ENCODE measurements at regions not wholly inside any gene's neighbourhood (a gene's known extent, or its start where the extent isn't known, plus 50 kb on each side); places are given as distances from the start of the nearest gene placed in this dataset.

GRCh38 chr19:31553846-31554215, 204.6 kb upstream of the TSHZ3 start:
- DNase-seq (ENCODE audit: extremely low read depth, low read depth) = no peak

- no peak for DNase-seq (ENCODE audit: extremely low read depth, low read depth)
These were observed 205.1 kb upstream of the TSHZ3 start for GRCh38 chr19:31554360-31554759.

DNA sequence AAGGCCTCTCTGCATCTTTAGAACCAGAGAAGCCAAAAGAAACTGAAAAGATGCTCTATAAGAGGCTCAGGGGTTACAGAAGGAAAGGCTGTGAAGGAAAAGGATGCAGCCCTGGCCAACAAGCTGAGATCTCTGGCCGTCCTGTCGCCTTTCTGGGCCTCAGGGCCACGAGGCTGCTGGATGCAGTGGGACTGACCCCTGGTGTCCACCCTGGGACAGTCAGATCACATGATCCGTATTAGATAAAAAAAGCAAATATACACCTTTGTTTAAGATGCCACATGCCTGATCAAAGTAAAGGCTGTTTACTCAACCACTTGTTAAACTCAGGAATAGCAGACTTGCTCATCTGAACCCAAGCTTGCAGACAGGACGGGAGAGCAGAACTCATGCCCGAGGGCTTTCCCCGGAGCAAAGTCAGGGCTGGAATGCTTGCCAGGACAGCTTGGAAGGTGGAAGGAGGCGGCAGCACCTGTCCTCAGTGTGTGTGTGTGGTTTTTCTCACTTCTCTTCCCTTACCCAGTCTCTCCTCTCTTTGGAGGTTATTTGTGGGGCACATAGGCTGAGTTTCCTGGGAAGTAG, 206.5 kb upstream of the TSHZ3 start:
- no peak for DNase-seq (ENCODE audit: extremely low read depth, low read depth)

DNA sequence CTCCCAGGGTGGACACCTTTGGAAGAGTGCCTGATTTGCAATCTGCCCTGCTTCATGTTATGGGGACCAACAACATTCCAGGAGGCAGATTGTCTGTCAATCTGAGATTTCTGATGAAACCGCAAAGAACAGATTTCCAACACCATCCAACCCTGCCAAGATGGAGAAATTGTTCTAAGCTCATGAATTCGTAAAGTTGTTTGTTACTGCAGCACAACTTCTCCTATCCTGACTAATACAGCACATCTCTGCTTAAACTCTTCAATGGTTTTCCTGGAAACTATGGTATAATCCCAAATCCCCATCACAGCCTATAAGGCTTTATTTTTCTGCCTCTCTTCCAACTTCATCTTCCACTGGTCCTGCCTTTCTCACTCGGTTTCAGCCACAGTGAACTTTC, 210.3 kb upstream of the TSHZ3 start:
- DNase-seq (ENCODE audit: extremely low read depth, low read depth) = no peak

DNA sequence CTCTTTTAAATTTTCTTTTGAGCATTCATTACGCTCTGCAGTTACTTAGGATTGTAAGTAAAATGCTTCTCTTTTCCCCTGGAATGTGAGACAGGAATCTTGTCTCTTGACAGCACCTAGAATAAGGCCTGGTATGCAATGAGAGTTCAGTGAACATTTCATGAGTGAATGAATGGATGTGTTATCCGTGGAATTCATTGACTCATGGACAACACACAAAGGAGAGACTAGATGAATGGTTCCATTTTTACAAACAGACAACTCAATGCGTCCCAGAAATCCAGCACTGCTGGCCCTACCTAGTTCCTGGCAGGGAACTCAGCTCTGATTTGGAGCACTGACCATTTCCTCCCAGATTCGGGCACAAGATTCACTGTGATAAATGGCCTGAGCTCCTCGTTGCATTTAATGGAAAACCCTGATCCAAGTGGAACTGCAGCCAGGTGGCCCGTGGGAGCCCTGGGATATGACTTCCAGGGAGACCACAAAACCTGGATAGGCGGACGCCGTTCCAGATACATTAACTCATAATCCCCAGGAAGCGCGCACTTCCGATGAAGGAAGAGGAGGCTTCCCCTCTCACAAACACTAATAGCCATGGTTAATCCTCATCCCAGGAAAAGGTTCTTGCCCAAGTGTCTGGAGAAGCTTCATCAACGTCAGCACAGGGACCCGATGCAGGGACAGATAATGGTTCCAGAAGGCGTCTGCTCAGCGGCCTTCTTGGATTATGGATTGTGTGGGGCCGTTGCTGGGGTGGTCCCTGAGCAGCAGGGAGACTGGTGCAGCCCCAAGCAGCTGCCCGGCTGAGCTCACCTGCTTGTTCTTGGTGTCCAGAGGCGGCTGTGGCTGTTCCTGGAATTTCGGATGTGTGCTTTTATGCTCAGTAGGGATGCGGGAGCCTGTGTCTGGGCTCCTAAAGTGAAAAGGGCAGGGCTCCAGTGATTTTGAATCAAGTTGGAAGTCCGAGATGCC, 211.1 kb upstream of the TSHZ3 start:
- no peak for DNase-seq (ENCODE audit: extremely low read depth, low read depth)

DNA sequence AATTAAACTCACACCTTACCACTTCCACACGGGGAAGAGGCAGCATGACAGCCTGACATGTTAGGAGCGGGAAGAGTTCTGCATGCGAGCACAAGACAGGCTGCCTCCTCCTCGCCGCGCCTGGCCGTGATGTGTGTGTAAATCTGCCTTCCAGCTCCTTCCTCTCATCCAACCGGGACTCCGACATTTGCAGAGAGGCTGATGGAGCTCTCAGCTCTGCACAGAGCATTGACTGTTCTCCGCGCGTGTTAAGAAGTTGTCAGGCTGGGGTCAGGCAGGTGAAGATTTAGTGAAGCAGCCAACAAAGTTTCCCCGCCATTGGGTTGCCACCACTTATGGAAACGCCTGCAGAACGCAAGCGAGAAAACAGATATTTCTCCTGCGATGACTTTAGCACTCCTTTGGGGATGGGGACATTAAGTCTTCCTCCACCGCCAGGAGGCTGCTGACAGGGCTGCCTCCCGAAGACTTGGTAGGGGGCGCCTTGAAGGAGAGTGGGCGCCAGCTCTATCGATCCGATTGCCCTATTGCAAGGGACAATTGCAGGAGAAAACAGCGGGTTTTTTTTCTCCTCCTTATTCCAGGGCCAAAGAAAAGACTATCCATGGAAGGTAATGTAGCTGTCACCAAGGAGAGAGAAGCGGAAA, 213.9 kb upstream of the TSHZ3 start:
- DNase-seq (ENCODE audit: extremely low read depth, low read depth) = no peak

- no peak for DNase-seq (ENCODE audit: extremely low read depth, low read depth)
These were observed 218.5 kb upstream of the TSHZ3 start for GRCh38 chr19:31567776-31568175.

DNA sequence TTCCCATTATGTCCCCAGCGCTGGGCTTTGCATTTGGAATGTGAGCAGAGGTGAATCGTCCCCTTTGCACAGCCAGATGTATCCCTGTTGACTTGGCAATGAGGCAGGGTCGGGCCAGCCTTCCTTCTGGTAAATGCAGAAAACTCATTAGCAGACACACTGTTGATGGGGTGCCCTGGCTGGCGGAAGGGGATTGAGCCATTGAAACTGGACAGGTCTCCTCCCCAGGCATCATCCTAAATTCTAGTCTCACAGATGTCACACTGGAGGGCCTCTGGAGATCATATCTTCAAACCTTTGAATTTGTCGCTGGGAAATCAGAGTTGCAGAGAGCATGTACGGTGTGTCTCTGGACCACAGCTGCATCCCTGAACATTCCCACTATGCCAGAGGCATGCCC, 219.5 kb upstream of the TSHZ3 start:
- DNase-seq (ENCODE audit: extremely low read depth, low read depth) = no peak

GRCh38 chr19:31570718-31571117, 221.5 kb upstream of the TSHZ3 start:
- DNase-seq (ENCODE audit: extremely low read depth, low read depth) = no peak

- DNase-seq (ENCODE audit: extremely low read depth, low read depth) = no peak
These were observed 223.1 kb upstream of the TSHZ3 start for GRCh38 chr19:31572102-31572975.

DNA sequence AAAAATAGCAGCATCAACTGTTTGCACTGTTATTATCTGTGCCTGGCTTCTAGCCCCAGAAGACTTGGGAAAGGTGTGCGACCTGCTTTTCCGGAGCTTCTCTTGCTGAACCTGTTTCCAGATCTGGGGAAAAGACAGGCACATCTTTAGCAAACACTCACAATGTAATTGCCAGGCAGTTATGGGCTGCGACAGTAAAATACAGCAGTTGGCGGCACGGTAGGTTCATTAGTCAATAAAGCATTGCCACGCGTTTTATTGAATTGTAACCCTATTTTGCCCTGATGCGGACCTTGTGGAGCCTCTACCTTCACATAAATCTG, 223.7 kb upstream of the TSHZ3 start:
- no peak for DNase-seq (ENCODE audit: extremely low read depth, low read depth)

GRCh38 chr19:31574251-31574973, 225.2 kb upstream of the TSHZ3 start:
- DNase-seq (ENCODE audit: extremely low read depth, low read depth) = no peak

DNA sequence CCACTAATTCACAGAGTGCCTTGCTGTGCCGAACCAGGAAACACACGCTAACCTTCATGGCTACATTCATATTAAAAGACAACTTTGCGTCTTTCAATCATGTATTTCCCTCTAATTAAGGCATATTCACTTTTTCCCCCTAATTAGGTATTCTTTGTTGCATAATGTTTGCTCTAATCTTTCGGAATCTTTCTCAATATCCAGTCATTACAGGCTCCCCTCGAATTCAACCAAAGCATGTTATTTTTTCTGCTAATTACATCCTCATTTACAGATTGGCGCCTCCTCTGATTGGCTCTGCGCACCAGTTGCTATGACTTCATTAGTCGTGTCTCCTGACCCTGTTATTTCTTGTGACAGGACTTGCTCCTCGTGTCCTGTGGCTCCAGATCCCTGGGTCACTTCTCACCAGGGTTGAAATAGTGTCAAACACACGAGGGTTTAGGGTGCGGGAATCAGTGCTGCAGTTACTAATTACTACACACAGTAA, 226.7 kb upstream of the TSHZ3 start:
- DNase-seq (ENCODE audit: extremely low read depth, low read depth) = no peak

DNA sequence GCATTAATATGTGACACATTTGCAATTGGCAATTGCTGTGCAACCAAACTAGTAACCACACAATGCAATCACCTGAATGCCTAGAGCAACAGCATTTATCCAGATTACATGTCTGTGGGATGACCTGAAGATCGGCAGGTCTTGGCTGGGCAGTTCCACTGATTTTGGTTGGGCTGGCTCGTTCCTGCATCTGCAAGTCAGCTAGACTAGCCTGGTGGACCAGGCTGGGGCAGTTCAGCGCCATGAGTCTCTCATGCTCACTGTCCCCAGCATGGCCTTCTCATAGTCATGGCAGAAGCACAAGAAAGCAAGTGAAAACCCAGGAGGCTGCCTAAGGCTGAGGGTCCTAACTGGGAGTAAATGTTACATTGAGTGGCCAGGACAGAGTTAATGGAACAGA, 229.1 kb upstream of the TSHZ3 start:
- no peak for DNase-seq (ENCODE audit: extremely low read depth, low read depth)

DNA sequence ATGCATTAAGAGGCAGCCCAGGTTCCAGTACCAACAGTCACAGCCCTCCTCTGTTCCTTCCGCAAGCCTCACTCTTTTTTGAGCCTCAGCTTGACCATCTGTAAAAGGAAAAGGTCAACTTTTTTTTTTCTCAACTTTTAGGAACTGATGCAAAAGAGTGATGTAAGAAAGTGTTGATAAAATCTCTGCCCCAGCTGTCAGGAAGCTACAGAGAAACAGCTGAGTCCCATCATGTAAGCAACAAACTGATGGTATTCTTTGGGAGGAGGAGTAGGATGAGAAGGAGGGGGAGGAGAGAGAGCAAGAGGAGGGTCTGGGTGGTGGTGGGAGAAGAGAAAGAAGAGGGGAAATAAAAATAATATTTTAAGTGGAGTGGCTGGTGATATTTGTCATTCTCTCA, 233.9 kb upstream of the TSHZ3 start:
- no peak for DNase-seq (ENCODE audit: extremely low read depth, low read depth)

GRCh38 chr19:31586282-31586681, 237.0 kb upstream of the TSHZ3 start:
- DNase-seq (ENCODE audit: extremely low read depth, low read depth) = no peak

DNA sequence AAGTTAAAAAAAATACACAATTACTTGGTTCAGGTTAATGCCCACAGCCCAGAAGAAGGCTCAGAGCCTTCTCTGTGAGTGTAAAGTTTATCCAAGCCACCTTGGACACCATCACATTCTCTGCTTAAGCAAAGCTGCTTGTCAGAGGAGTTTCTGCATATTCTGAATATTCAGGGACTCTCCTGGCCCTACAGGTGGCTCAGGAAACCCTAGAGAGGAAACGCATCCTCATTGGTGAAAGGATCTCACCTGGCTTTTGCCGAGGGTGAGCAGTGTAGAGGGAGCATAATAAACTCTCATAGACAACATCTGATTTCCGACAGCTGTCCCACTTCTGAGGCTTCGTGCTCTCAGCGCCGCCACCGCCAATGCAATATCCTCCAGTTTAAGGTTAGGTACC, 239.9 kb upstream of the TSHZ3 start:
- no peak for DNase-seq (ENCODE audit: extremely low read depth, low read depth)

GRCh38 chr19:31591258-31591657, 242.0 kb upstream of the TSHZ3 start:
- DNase-seq (ENCODE audit: extremely low read depth, low read depth) = no peak

DNA sequence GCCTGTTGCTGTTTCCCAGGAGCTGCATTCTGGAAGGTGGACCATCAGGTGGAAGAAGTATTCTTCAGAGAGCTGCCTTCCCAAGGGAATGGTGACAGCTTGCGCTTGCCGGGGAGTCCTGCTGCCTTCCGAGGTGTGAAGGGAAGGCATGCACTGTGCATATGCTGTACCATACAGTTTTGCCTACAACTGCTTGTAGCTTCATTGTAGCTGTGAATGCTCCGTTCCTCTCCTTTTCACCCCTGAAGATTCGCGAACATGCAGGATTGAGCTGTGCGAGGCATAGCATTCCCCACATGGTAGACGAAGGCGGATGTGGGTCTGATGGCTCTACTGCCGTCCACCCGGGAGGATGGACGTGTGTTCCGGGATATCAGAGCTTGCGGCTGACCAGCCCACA, 243.2 kb upstream of the TSHZ3 start:
- DNase-seq (ENCODE audit: extremely low read depth, low read depth) = no peak

DNA sequence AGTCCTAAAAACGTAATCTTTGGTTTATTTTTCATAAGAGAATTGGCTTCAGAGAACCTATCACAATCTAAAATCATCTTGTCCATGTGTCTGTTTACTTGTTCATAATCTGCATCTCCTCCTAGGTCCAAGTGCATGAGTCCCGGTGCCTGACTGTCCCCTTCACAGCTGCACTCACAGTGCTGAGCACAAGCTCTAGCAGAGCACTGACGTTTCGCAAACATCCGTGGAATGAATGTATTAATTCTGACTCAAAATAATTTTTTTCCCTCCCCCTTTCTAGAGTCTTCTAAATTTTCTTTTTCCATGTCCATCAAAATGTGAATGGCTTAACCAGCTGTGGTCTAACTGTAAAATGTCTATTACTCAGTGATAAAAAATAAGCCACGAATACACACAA, 245.5 kb upstream of the TSHZ3 start:
- no peak for DNase-seq (ENCODE audit: extremely low read depth, low read depth)
